ENCODE measurements at regions not wholly inside any gene's neighbourhood (a gene's known extent, or its start where the extent isn't known, plus 50 kb on each side); places are given as distances from the start of the nearest gene placed in this dataset.

- CTCF ChIA-PET: interaction anchor here in 1 of 2 donors (0.8 kb wide), 1 partner anchor 13 kb away, joined by 3 read pairs; no protein-coding TSS in a partner anchor
- no peak overlapping the region for H3K27ac Mint-ChIP-seq
Measured at GRCh38 chr12:124707316-124707715, 139.9 kb upstream of the NCOR2 start.

DNA sequence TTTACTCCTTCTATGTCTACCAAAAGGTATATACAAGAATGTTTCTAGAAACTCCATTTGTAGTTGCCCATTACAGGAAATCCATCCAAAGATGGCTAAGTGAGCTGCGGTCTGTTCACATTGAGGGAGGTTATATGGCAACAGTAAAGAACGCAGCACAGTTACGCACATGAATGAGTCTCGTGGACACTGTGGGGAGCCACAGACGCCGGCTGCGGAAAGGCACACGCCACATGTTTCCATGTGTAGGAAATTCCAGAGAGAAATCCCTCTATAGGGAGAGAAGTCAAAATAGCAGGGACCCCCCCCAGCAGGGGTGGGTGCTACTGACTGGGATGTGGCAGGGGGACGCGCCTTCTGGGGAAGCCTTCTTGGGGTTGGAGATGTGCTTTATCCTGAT, 139.0 kb upstream of the NCOR2 start:
- Mint-ChIP-seq H3K4me3 (no peak overlapping the region), H3K36me3 (no peaks in the 10 kb centered on the region), H3K27me3 (no peaks in the 10 kb centered on the region), H3K27ac (no peak overlapping the region), H3K9me3 (peaks cover 0 to 3% (median 0%) of the 10 kb centered on the region in 3 donors), H3K4me1 (no peaks in the 10 kb centered on the region)
- ChIA-PET POLR2A (no interaction called here), CTCF (interaction anchor here in 1 of 2 donors (0.6 kb wide), 1 partner anchor 42 kb away, joined by 3 read pairs; no protein-coding TSS in a partner anchor)
- H3K27ac ChIP-seq (ENCODE audit: low read length): no peak overlapping the region
- ATAC-seq (replicated peaks in 1 of 4) (no peak), DNase-seq (no peak)
- H3K4me3 ChIP-seq (ENCODE audit: control insufficient read depth in 1 of 2, extremely low read depth in 1 of 2, low read length in 1 of 2): no peak overlapping the region
- H3K36me3 ChIP-seq (ENCODE audit: control insufficient read depth in 2 of 2, extremely low read depth in 1 of 2, insufficient read depth in 1 of 2, low read length in 1 of 2): no peaks in the 10 kb centered on the region
- H3K27me3 ChIP-seq (replicated peaks in 1 of 2; ENCODE audit: control insufficient read depth in 2 of 2, extremely low read depth in 1 of 2, insufficient read depth in 2 of 2, low read length in 1 of 2): no peaks in the 10 kb centered on the region
- no peaks in the 10 kb centered on the region for H3K4me1 ChIP-seq (ENCODE audit: control insufficient read depth in 1 of 2, extremely low read depth in 1 of 2, insufficient read depth in 2 of 2, low read length in 2 of 2)
- no peaks in the 10 kb centered on the region for H3K9me3 ChIP-seq
- WGBS (ENCODE audit: insufficient coverage): 100% methylated on average over 1 of the region's 10 CpGs

More at GRCh38 chr12:124707316-124707715, 139.9 kb upstream of the NCOR2 start:
- POLR2A ChIA-PET: no interaction called here
- Histone ChIP-seq H3K27ac (ENCODE audit: low read length) (no peak overlapping the region), H3K4me3 (ENCODE audit: control insufficient read depth in 1 of 2, extremely low read depth in 1 of 2, low read length in 1 of 2) (no peak overlapping the region), H3K9me3 (no peaks in the 10 kb centered on the region), H3K36me3 (ENCODE audit: control insufficient read depth in 2 of 2, extremely low read depth in 1 of 2, insufficient read depth in 1 of 2, low read length in 1 of 2) (no peaks in the 10 kb centered on the region), H3K27me3 (replicated peaks in 1 of 2; ENCODE audit: control insufficient read depth in 2 of 2, extremely low read depth in 1 of 2, insufficient read depth in 2 of 2, low read length in 1 of 2) (no peaks in the 10 kb centered on the region), H3K4me1 (ENCODE audit: control insufficient read depth in 1 of 2, extremely low read depth in 1 of 2, insufficient read depth in 2 of 2, low read length in 2 of 2) (no peaks in the 10 kb centered on the region)
- peaks cover 0 to 3% (median 0%) of the 10 kb centered on the region in 3 donors for H3K9me3 Mint-ChIP-seq
- no peak overlapping the region for H3K4me3 Mint-ChIP-seq
- no peaks in the 10 kb centered on the region for H3K27me3 Mint-ChIP-seq
- ATAC-seq (replicated peaks in 1 of 4) (no peak), DNase-seq (no peak)
- no peaks in the 10 kb centered on the region for H3K4me1 Mint-ChIP-seq
- WGBS (ENCODE audit: insufficient coverage): 94% methylated on average over 7 of the region's 8 CpGs
- H3K36me3 Mint-ChIP-seq: no peaks in the 10 kb centered on the region

GRCh38 chr12:124705545-124706138, 138.2 kb upstream of the NCOR2 start:
- Mint-ChIP-seq H3K4me1 (no peaks in the 10 kb centered on the region), H3K27me3 (no peaks in the 10 kb centered on the region), H3K36me3 (no peaks in the 10 kb centered on the region), H3K27ac (no peak overlapping the region), H3K9me3 (peaks cover 0 to 3% (median 0%) of the 10 kb centered on the region in 3 donors), H3K4me3 (no peak overlapping the region)
- ChIA-PET POLR2A (no interaction called here), CTCF (no interaction called here)
- ATAC-seq (replicated peaks in 1 of 4) (no peak), DNase-seq (no peak)
- Histone ChIP-seq H3K4me1 (ENCODE audit: control insufficient read depth in 1 of 2, extremely low read depth in 1 of 2, insufficient read depth in 2 of 2, low read length in 2 of 2) (no peaks in the 10 kb centered on the region), H3K27ac (ENCODE audit: low read length) (no peak overlapping the region), H3K27me3 (replicated peaks in 1 of 2; ENCODE audit: control insufficient read depth in 2 of 2, extremely low read depth in 1 of 2, insufficient read depth in 2 of 2, low read length in 1 of 2) (peaks cover 0 to 4% of the 10 kb centered on the region in 2 experiments), H3K9me3 (no peaks in the 10 kb centered on the region), H3K36me3 (ENCODE audit: control insufficient read depth in 2 of 2, extremely low read depth in 1 of 2, insufficient read depth in 1 of 2, low read length in 1 of 2) (no peaks in the 10 kb centered on the region), H3K4me3 (ENCODE audit: control insufficient read depth in 1 of 2, extremely low read depth in 1 of 2, low read length in 1 of 2) (no peak overlapping the region)
- 94% methylated on average over 4 of the region's 11 CpGs for WGBS (ENCODE audit: insufficient coverage)

DNA sequence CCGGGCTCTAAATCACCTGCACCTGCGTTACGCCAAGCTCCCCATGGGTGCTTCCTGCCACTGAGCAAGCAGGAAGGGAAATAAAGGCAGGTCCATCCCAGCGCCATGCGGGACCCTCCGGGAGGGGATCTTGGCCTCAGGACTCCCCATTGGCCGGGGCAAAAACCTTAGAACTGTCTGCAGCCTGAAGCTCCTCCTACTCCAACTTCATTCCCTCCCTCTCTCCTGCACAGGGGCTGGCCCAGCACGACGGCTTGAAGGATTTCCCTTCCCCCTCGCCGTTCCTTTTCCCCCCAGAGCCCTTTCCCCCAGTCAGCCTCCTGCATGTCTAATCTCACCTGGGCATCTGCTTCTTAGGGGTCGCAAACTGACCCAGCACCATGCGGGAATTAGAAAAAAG, 137.2 kb upstream of the NCOR2 start:
- H3K27me3 Mint-ChIP-seq: peaks cover 0 to 1% of the 10 kb centered on the region in 2 donors
- no peak overlapping the region for H3K4me3 Mint-ChIP-seq
- H3K27ac Mint-ChIP-seq: no peak overlapping the region
- ChIA-PET POLR2A (no interaction called here), CTCF (interaction anchor here in 1 of 2 donors (0.6 kb wide), 1 partner anchor 85 kb away, joined by 3 read pairs; no protein-coding TSS in a partner anchor)
- peaks cover 0 to 3% (median 0%) of the 10 kb centered on the region in 3 donors for H3K9me3 Mint-ChIP-seq
- DNase-seq (no peak), ATAC-seq (replicated peaks in 1 of 4) (no peak)
- peaks cover 0 to 11% of the 10 kb centered on the region in 2 experiments for H3K27me3 ChIP-seq (replicated peaks in 1 of 2; ENCODE audit: control insufficient read depth in 2 of 2, extremely low read depth in 1 of 2, insufficient read depth in 2 of 2, low read length in 1 of 2)
- H3K36me3 ChIP-seq (ENCODE audit: control insufficient read depth in 2 of 2, extremely low read depth in 1 of 2, insufficient read depth in 1 of 2, low read length in 1 of 2): no peaks in the 10 kb centered on the region
- H3K9me3 ChIP-seq: no peaks in the 10 kb centered on the region
- 94% methylated on average over 13 of the region's 13 CpGs for WGBS (ENCODE audit: insufficient coverage)
- H3K27ac ChIP-seq (ENCODE audit: low read length): no peak overlapping the region
- H3K4me1 Mint-ChIP-seq: no peaks in the 10 kb centered on the region
- no peaks in the 10 kb centered on the region for H3K4me1 ChIP-seq (ENCODE audit: control insufficient read depth in 1 of 2, extremely low read depth in 1 of 2, insufficient read depth in 2 of 2, low read length in 2 of 2)
- H3K36me3 Mint-ChIP-seq: no peaks in the 10 kb centered on the region
- H3K4me3 ChIP-seq (ENCODE audit: control insufficient read depth in 1 of 2, extremely low read depth in 1 of 2, low read length in 1 of 2): no peak overlapping the region

DNA sequence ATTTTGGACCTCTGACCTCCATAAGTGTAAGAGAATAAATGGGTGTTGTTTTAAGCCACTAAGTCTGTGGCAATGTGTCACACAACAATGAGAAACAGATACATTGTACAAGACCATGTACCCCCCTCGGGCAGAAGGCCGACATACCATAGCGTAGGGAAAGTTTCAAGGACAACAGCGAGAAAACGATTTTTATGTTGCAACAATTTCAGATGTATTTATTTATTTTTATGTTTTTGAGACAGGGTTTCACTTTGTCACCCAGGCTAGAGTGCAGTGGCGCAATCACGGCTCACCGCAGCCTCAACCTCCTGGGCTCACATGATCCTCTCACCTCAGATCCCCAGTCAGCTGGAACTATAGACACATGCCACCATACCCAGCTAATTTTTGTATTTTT, 136.4 kb upstream of the NCOR2 start:
- Mint-ChIP-seq H3K9me3 (peaks cover 0 to 3% (median 0%) of the 10 kb centered on the region in 3 donors), H3K4me1 (no peaks in the 10 kb centered on the region), H3K27me3 (peaks cover 0 to 1% of the 10 kb centered on the region in 2 donors), H3K4me3 (no peak overlapping the region), H3K27ac (no peak overlapping the region), H3K36me3 (no peaks in the 10 kb centered on the region)
- Histone ChIP-seq H3K9me3 (no peaks in the 10 kb centered on the region), H3K27me3 (replicated peaks in 1 of 2; ENCODE audit: control insufficient read depth in 2 of 2, extremely low read depth in 1 of 2, insufficient read depth in 2 of 2, low read length in 1 of 2) (peaks cover 0 to 13% of the 10 kb centered on the region in 2 experiments), H3K4me3 (ENCODE audit: control insufficient read depth in 1 of 2, extremely low read depth in 1 of 2, low read length in 1 of 2) (no peak overlapping the region), H3K27ac (ENCODE audit: low read length) (no peak overlapping the region), H3K36me3 (ENCODE audit: control insufficient read depth in 2 of 2, extremely low read depth in 1 of 2, insufficient read depth in 1 of 2, low read length in 1 of 2) (no peaks in the 10 kb centered on the region), H3K4me1 (ENCODE audit: control insufficient read depth in 1 of 2, extremely low read depth in 1 of 2, insufficient read depth in 2 of 2, low read length in 2 of 2) (no peaks in the 10 kb centered on the region)
- WGBS (ENCODE audit: insufficient coverage): no CpG with 5 or more reads among the region's 8 CpGs
- no peak for DNase-seq
- no peak for ATAC-seq (replicated peaks in 1 of 4)
- ChIA-PET CTCF (no interaction called here), POLR2A (no interaction called here)

DNA sequence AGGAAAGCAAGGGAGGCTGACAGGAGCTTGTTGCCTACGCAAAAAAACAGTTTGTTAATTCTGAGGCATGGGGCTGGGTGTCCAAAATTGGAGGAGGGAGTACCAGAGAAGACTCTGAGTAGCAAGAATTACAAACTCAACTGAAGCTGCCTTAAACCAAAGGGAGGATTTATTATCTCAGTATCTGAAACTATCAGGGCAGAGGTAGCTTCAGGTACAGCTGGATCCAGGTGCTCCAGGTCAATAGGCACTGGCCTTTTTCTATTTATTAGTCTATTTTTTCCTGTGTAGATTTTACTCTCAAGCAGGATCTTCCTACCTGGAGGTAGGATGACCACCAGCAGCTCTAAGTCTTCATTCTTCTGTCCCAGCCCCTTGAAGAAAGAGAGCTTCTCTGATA, 135.3 kb upstream of the NCOR2 start:
- H3K27ac ChIP-seq (ENCODE audit: low read length): no peak overlapping the region
- Mint-ChIP-seq H3K27me3 (peaks cover 0 to 1% of the 10 kb centered on the region in 2 donors), H3K36me3 (no peaks in the 10 kb centered on the region), H3K4me1 (no peaks in the 10 kb centered on the region), H3K27ac (no peak overlapping the region), H3K4me3 (no peak overlapping the region), H3K9me3 (peaks cover 0 to 3% (median 0%) of the 10 kb centered on the region in 3 donors)
- ATAC-seq (replicated peaks in 1 of 4) (no peak), DNase-seq (no peak)
- no peaks in the 10 kb centered on the region for H3K4me1 ChIP-seq (ENCODE audit: control insufficient read depth in 1 of 2, extremely low read depth in 1 of 2, insufficient read depth in 2 of 2, low read length in 2 of 2)
- ChIA-PET CTCF (interaction anchor here in 1 of 2 donors (1.1 kb wide), 1 partner anchor 9 kb away, joined by 3 read pairs; no protein-coding TSS in a partner anchor), POLR2A (no interaction called here)
- no peak overlapping the region for H3K4me3 ChIP-seq (ENCODE audit: control insufficient read depth in 1 of 2, extremely low read depth in 1 of 2, low read length in 1 of 2)
- WGBS (ENCODE audit: insufficient coverage): no CpG with 5 or more reads among the region's 1 CpG
- H3K9me3 ChIP-seq: no peaks in the 10 kb centered on the region
- H3K27me3 ChIP-seq (replicated peaks in 1 of 2; ENCODE audit: control insufficient read depth in 2 of 2, extremely low read depth in 1 of 2, insufficient read depth in 2 of 2, low read length in 1 of 2): peaks cover 0 to 17% of the 10 kb centered on the region in 2 experiments
- H3K36me3 ChIP-seq (ENCODE audit: control insufficient read depth in 2 of 2, extremely low read depth in 1 of 2, insufficient read depth in 1 of 2, low read length in 1 of 2): no peaks in the 10 kb centered on the region
